SK-N-SH (cell line): ENCODE measurements at regions not wholly inside any gene's neighbourhood (a gene's known extent, or its start where the extent isn't known, plus 50 kb on each side); places are given as distances from the start of the nearest gene placed in this dataset.

ENCODE experiments used
- CHD2 ChIP-seq: fragments of 150-350 bp; IDR thresholded peaks from 2 replicates; pipeline ENCODE4 v1.6.1; 2018; ENCODE audit warnings: low read length; ENCODE audit not compliant: partially characterized antibody
- ELF1 ChIP-seq: IDR thresholded peaks from 2 replicates; pipeline ENCODE4 v1.4.0; 2012
- EP300 ChIP-seq, 2 experiments: IDR thresholded peaks; 2 replicates each; pipeline versions ENCODE4 v1.4.0 to v1.6.1; 2012; ENCODE audit warnings: borderline replicate concordance in 1 of 2, low read depth in 1 of 2, low read length in 1 of 2
- EZH2phosphoT487 ChIP-seq: fragments of 200-600 bp; sonication (generic); IDR thresholded peaks from 2 replicates; pipeline ENCODE4 v1.6.1; 2017; ENCODE audit warnings: low read depth, mixed run types, mild to moderate bottlenecking, antibody characterized with exemption, moderate library complexity, borderline replicate concordance
- FOSL2 ChIP-seq: IDR thresholded peaks from 2 replicates; pipeline ENCODE4 v1.4.0; 2012; ENCODE audit warnings: low read depth, mild to moderate bottlenecking, moderate library complexity, borderline replicate concordance
- FOXM1 ChIP-seq: IDR thresholded peaks from 2 replicates; pipeline ENCODE4 v1.4.0; 2012; ENCODE audit warnings: low read depth, mild to moderate bottlenecking
- GABPA ChIP-seq: IDR thresholded peaks from 2 replicates; pipeline ENCODE4 v1.4.0; 2012; ENCODE audit warnings: low read depth, mild to moderate bottlenecking
- GATA2 ChIP-seq: sonication (generic); formaldehyde crosslinking; IDR thresholded peaks from 2 replicates; pipeline ENCODE4 v1.5.0; 2020; ENCODE audit warnings: mild to moderate bottlenecking, missing genetic modification reagents
- JUND ChIP-seq: IDR thresholded peaks from 2 replicates; pipeline ENCODE4 v1.4.0; 2012
- MXI1 ChIP-seq: IDR thresholded peaks from 2 replicates; pipeline ENCODE4 v1.6.1; 2012; ENCODE audit warnings: mild to moderate bottlenecking, low read depth, low read length, improper control_type of control experiment
- NFIC ChIP-seq: IDR thresholded peaks from 2 replicates; pipeline ENCODE4 v1.4.0; 2012; ENCODE audit warnings: borderline replicate concordance
- POLR2AphosphoS5 ChIP-seq: IDR thresholded peaks from 2 replicates; pipeline ENCODE4 v1.6.1; 2012; ENCODE audit warnings: low read depth, low read length
- RAD21 ChIP-seq: IDR thresholded peaks from 2 replicates; pipeline ENCODE4 v1.6.1; 2012; ENCODE audit warnings: mild to moderate bottlenecking, low read length
- RXRA ChIP-seq: IDR thresholded peaks from 2 replicates; pipeline ENCODE4 v1.4.0; 2012; ENCODE audit warnings: low read depth, mild to moderate bottlenecking, borderline replicate concordance
- SIN3A ChIP-seq: IDR thresholded peaks from 2 replicates; pipeline ENCODE4 v1.6.1; 2012; ENCODE audit warnings: low read depth, mild to moderate bottlenecking, low read length, moderate library complexity, borderline replicate concordance
- SMC3 ChIP-seq: IDR thresholded peaks from 2 replicates; pipeline ENCODE4 v1.6.1; 2012; ENCODE audit warnings: low read depth, low read length, improper control_type of control experiment
- TAF1 ChIP-seq: IDR thresholded peaks from 2 replicates; pipeline ENCODE4 v1.6.1; 2012; ENCODE audit warnings: low read depth, mild to moderate bottlenecking, low read length, moderate library complexity, borderline replicate concordance
- TF ChIP-seq, protein P1 (sequence below): fragments of 200-600 bp; sonication (generic); IDR thresholded peaks from 2 replicates; pipeline ENCODE4 v1.6.1; 2017; ENCODE audit warnings: antibody characterized with exemption, mild to moderate bottlenecking, moderate library complexity
- TF ChIP-seq, protein P2 (sequence below): fragments of 150-350 bp; IDR thresholded peaks from 2 replicates; pipeline ENCODE4 v1.6.1; 2016; ENCODE audit warnings: mild to moderate bottlenecking, low read depth, low read length
- TF ChIP-seq, protein P3 (sequence below): IDR thresholded peaks from 2 replicates; pipeline ENCODE4 v1.4.0; 2012; ENCODE audit warnings: low read depth, borderline replicate concordance
- TF ChIP-seq, protein P4 (sequence below): IDR thresholded peaks from 2 replicates; pipeline ENCODE4 v1.4.0; 2012; ENCODE audit warnings: low read depth
- TF ChIP-seq, protein P5 (sequence below): IDR thresholded peaks from 2 replicates; pipeline ENCODE4; 2012

DNA sequence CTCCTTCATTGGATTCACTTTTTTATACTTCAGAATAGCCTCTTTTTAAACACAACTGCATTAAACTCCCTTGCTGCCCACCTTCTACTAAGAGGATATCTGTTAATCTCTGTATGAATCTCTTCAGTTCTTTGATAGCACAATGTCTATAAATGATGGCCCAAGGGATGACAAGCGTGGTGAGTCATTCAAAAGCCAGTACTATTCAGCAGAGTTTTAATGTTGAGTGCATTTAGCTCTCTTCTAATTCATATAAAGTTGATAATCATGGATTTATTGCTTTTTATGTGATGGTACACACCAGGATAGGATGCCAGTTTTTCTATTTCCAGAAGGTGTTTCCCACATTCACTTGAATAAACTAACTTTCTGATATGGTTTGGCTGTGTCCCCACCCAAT, 57.4 kb upstream of the HECTD2 start (continued):
- no peak for TF ChIP-seq RXRA
- TF ChIP-seq NFIC = no peak; the same call in 1 of the 2 replicates
- TF ChIP-seq, protein P1, sequence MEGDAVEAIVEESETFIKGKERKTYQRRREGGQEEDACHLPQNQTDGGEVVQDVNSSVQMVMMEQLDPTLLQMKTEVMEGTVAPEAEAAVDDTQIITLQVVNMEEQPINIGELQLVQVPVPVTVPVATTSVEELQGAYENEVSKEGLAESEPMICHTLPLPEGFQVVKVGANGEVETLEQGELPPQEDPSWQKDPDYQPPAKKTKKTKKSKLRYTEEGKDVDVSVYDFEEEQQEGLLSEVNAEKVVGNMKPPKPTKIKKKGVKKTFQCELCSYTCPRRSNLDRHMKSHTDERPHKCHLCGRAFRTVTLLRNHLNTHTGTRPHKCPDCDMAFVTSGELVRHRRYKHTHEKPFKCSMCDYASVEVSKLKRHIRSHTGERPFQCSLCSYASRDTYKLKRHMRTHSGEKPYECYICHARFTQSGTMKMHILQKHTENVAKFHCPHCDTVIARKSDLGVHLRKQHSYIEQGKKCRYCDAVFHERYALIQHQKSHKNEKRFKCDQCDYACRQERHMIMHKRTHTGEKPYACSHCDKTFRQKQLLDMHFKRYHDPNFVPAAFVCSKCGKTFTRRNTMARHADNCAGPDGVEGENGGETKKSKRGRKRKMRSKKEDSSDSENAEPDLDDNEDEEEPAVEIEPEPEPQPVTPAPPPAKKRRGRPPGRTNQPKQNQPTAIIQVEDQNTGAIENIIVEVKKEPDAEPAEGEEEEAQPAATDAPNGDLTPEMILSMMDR = no peak
- TF ChIP-seq, protein P2, sequence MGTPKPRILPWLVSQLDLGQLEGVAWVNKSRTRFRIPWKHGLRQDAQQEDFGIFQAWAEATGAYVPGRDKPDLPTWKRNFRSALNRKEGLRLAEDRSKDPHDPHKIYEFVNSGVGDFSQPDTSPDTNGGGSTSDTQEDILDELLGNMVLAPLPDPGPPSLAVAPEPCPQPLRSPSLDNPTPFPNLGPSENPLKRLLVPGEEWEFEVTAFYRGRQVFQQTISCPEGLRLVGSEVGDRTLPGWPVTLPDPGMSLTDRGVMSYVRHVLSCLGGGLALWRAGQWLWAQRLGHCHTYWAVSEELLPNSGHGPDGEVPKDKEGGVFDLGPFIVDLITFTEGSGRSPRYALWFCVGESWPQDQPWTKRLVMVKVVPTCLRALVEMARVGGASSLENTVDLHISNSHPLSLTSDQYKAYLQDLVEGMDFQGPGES = no peak
- TF ChIP-seq GATA2 (CRISPR knock-in tag) = no peak
- no peak for TF ChIP-seq MXI1
- TF ChIP-seq GABPA = no peak
- no peak for TF ChIP-seq SMC3
- no peak for TF ChIP-seq EZH2phosphoT487
- TF ChIP-seq SIN3A = no peak
- TF ChIP-seq FOSL2 = peak; percentile 50
- TF ChIP-seq ELF1 = no peak
- TF ChIP-seq, protein P3, sequence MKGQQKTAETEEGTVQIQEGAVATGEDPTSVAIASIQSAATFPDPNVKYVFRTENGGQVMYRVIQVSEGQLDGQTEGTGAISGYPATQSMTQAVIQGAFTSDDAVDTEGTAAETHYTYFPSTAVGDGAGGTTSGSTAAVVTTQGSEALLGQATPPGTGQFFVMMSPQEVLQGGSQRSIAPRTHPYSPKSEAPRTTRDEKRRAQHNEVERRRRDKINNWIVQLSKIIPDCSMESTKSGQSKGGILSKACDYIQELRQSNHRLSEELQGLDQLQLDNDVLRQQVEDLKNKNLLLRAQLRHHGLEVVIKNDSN = no peak
- TF ChIP-seq RAD21 = no peak
- no peak for TF ChIP-seq POLR2AphosphoS5
- TF ChIP-seq CHD2 = no peak
- TF ChIP-seq FOXM1 = no peak
- TF ChIP-seq, protein P4, sequence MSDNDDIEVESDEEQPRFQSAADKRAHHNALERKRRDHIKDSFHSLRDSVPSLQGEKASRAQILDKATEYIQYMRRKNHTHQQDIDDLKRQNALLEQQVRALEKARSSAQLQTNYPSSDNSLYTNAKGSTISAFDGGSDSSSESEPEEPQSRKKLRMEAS = no peak
- peak; percentile 67 for TF ChIP-seq JUND
- peak in 1 of 2 experiments; percentile 65; a peak in 1 of 4 replicates for TF ChIP-seq EP300 (IDR thresholded peaks at IDR 0.05; ENCODE audit: borderline replicate concordance in 1 of 2, low read depth in 1 of 2, low read length in 1 of 2)
- TF ChIP-seq, protein P5, sequence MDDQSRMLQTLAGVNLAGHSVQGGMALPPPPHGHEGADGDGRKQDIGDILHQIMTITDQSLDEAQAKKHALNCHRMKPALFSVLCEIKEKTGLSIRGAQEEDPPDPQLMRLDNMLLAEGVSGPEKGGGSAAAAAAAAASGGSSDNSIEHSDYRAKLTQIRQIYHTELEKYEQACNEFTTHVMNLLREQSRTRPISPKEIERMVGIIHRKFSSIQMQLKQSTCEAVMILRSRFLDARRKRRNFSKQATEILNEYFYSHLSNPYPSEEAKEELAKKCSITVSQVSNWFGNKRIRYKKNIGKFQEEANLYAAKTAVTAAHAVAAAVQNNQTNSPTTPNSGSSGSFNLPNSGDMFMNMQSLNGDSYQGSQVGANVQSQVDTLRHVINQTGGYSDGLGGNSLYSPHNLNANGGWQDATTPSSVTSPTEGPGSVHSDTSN = peak; percentile 83
- no peak for TF ChIP-seq TAF1
